ENCODE measurements at regions not wholly inside any gene's neighbourhood (a gene's known extent, or its start where the extent isn't known, plus 50 kb on each side); places are given as distances from the start of the nearest gene placed in this dataset.

DNA sequence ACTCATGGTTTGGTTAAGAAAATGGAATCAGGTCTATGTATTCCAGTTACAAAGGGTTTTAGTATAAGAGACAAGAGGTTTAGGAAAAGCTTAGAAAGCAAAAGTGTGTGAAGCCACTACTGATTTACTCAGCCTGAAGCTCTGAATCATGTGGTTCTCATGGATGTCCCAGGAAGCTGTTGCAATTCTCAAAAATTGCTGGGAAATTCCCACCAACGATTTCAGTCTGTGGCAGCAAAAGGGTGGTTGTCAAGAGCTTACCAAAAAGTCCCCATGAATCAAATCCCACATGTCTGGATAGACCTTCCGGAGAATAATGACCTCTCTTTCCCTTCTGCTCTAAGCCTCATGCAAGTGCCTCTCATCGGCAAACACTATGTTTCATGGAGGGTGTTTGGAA lies 929.9 kb downstream of the TLE4 start:
- TF ChIP-seq, protein P1, sequence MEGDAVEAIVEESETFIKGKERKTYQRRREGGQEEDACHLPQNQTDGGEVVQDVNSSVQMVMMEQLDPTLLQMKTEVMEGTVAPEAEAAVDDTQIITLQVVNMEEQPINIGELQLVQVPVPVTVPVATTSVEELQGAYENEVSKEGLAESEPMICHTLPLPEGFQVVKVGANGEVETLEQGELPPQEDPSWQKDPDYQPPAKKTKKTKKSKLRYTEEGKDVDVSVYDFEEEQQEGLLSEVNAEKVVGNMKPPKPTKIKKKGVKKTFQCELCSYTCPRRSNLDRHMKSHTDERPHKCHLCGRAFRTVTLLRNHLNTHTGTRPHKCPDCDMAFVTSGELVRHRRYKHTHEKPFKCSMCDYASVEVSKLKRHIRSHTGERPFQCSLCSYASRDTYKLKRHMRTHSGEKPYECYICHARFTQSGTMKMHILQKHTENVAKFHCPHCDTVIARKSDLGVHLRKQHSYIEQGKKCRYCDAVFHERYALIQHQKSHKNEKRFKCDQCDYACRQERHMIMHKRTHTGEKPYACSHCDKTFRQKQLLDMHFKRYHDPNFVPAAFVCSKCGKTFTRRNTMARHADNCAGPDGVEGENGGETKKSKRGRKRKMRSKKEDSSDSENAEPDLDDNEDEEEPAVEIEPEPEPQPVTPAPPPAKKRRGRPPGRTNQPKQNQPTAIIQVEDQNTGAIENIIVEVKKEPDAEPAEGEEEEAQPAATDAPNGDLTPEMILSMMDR (IDR thresholded peaks at IDR 0.05) = no peak
- peaks cover 2% of the 10 kb centered on the region for H3K36me3 Mint-ChIP-seq (ENCODE audit: low read depth)
- H3K9me3 Mint-ChIP-seq = no peaks in the 10 kb centered on the region
- POLR2A ChIA-PET = interaction anchor here (0.5 kb wide), 1 partner anchor 931 kb away, joined by 7 read pairs; no protein-coding TSS in a partner anchor
- H3K27ac Mint-ChIP-seq = no peak overlapping the region
- no peaks in the 10 kb centered on the region for H3K4me1 Mint-ChIP-seq
- no peak for DNase-seq
- H3K27me3 Mint-ChIP-seq = no peaks in the 10 kb centered on the region
- CTCF ChIA-PET = no interaction called here
- intact Hi-C loops (cut with micrococcal nuclease) = no loop called here
- no peak overlapping the region for H3K4me3 Mint-ChIP-seq
- no peak for ATAC-seq (ENCODE audit: low read depth)

DNA sequence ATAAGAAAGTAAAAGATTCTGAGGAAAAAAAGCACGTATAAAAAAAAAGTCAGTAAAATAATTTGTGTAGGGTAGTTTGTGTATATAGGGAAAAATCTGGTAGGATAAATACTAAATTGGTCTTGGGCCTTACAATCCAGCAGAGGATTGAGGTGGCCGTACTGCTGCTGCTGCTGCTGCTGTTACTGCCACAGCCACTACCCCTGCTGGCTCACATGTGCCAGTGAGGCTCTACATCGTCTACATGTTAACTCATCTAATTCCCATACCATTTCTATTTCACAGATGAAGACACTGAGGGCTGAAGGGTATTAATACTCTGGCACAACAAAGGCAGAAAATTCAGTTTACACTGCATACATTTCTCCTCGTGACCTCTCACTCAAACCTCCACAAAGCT lies 928.5 kb downstream of the TLE4 start:
- CTCF ChIA-PET = no interaction called here
- TF ChIP-seq, protein P1 (IDR thresholded peaks at IDR 0.05) = no peak
- H3K9me3 Mint-ChIP-seq = no peaks in the 10 kb centered on the region

DNA sequence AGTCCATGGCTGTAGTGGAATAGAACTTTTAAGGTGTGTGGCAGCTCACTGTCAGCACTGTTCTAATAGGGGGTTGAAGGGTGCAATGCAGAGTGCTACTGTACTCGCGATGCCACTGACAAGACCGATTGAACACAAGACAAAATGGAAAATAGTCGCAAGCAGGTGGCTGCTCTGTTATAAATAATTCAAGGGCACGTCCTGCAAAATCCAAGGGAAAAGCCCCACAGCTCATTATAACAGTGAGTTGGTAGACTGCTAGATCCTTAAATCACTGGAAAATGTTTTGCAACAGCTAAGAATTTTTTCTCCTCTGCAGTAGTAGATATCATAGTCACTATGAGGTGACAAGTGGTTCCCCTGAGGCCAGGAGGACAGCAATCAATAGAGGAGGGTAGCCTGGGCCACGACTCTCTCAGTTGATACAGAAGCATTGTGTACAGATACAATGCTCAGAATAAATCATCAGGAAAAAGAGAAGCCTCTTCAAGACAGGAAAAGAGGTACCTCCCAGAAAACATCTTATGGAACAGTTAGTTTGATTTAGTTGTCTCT lies 926.3 kb downstream of the TLE4 start:
- H3K4me1 Mint-ChIP-seq = no peaks in the 10 kb centered on the region
- H3K4me3 Mint-ChIP-seq = no peak overlapping the region
- no peak overlapping the region for H3K27ac Mint-ChIP-seq
- no peaks in the 10 kb centered on the region for H3K27me3 Mint-ChIP-seq
- CTCF ChIA-PET = no interaction called here
- H3K9me3 Mint-ChIP-seq = no peaks in the 10 kb centered on the region
- no peak for ATAC-seq (ENCODE audit: low read depth)
- TF ChIP-seq, protein P1 (IDR thresholded peaks at IDR 0.05) = no peak
- H3K36me3 Mint-ChIP-seq (ENCODE audit: low read depth) = peaks cover 4% of the 10 kb centered on the region
- DNase-seq = no peak
- intact Hi-C loops (cut with micrococcal nuclease) = no loop called here
- POLR2A ChIA-PET = no interaction called here

More for the DNA sequence above, 928.5 kb downstream of the TLE4 start:
- ATAC-seq (ENCODE audit: low read depth) = no peak
- Mint-ChIP-seq H3K4me3 (no peak overlapping the region), H3K36me3 (ENCODE audit: low read depth) (peaks cover 2% of the 10 kb centered on the region), H3K27ac (no peak overlapping the region), H3K27me3 (no peaks in the 10 kb centered on the region), H3K4me1 (no peaks in the 10 kb centered on the region)
- intact Hi-C loops (cut with micrococcal nuclease) = no loop called here
- no peak for DNase-seq
- POLR2A ChIA-PET = no interaction called here

DNA sequence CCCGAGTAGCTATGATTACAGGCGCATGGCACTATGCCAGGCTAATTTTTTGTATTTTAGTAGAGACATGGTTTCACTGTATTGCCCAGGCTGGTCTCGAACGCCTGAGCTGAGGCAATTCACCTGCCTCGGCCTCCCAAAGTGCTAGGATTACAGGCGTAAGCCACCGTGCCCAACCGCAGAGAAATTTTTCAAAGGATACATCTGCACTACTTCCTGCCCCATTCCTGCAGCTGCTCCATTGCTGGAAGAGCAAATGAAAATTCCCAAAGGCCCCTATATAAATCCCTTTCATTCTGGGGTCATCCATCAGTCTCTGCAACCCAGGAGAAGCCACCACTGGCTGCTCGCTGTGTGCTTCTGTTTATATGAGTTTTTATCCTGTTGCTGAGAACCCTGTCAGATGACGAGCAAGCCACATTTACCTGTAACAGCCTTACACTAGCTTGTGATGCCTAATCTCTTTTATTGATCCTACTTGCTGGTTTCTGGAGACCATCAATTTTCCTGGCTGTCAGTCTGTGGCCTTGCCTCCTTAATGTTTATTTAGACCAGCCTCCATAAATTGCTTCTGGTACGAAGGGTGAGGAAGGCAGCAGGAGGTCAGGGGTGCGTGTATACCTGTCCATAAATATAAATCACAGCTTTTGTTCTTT lies 925.3 kb downstream of the TLE4 start:
- no peak for DNase-seq
- intact Hi-C loops (cut with micrococcal nuclease) = no loop called here
- CTCF ChIA-PET = no interaction called here
- ATAC-seq (ENCODE audit: low read depth) = no peak
- H3K27ac Mint-ChIP-seq = no peak overlapping the region
- TF ChIP-seq, protein P1 (IDR thresholded peaks at IDR 0.05) = no peak
- H3K27me3 Mint-ChIP-seq = no peaks in the 10 kb centered on the region
- no peaks in the 10 kb centered on the region for H3K4me1 Mint-ChIP-seq
- no peak overlapping the region for H3K4me3 Mint-ChIP-seq
- peaks cover 4% of the 10 kb centered on the region for H3K9me3 Mint-ChIP-seq
- H3K36me3 Mint-ChIP-seq (ENCODE audit: low read depth) = peaks cover 4% of the 10 kb centered on the region
- POLR2A ChIA-PET = no interaction called here

DNA sequence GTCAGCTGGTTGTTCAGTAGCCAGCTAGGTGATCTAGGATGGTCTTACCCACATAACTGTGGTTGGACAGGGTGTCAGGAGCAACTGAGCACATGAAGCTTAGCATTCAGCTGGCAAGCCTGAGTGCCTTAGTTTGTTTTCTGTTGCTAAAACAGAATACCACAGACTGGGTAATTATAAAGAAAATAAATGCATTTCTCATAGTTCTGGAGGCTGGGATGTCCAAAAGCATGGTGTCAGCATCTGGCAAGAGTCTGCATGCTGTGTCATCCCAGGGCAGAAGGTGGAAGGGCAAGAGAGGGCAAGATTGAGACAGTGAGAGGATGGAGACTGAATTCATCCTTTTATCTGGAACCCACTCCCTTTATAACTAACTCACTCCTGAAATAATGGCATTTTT lies 921.5 kb downstream of the TLE4 start:
- Mint-ChIP-seq H3K4me3 (no peak overlapping the region), H3K27me3 (no peaks in the 10 kb centered on the region), H3K4me1 (no peaks in the 10 kb centered on the region), H3K9me3 (peaks cover 4% of the 10 kb centered on the region), H3K27ac (no peak overlapping the region), H3K36me3 (ENCODE audit: low read depth) (peaks cover 4% of the 10 kb centered on the region)
- ATAC-seq (ENCODE audit: low read depth) = no peak
- TF ChIP-seq, protein P1 (IDR thresholded peaks at IDR 0.05) = no peak
- CTCF ChIA-PET = no interaction called here
- no peak for DNase-seq
- POLR2A ChIA-PET = no interaction called here
- intact Hi-C loops (cut with micrococcal nuclease) = no loop called here

Measured in activated B cell treated with CpG ODN at 0.5 μM for 24 hours (primary cell).